ENCODE measurements at regions not wholly inside any gene's neighbourhood (a gene's known extent, or its start where the extent isn't known, plus 50 kb on each side); places are given as distances from the start of the nearest gene placed in this dataset.
"Not testable (repeated sequence)": the region's sequence is repeated elsewhere in the genome, so short reads cannot be mapped to it uniquely, and the experiment has no call there.

- in situ Hi-C loops (cut with HindIII; ENCODE audit: low pct_ligation_motif_present, low pct_unique_long_range_greater_than_20kb, low sequenced_read_pairs); DNase-seq: not testable (repeated sequence)
Measured at GRCh38 chr7:91754280-91754679, 126.2 kb downstream of the MTERF1 start.

GRCh38 chr7:91755121-91755520, 125.4 kb downstream of the MTERF1 start:
- DNase-seq; in situ Hi-C loops (cut with HindIII; ENCODE audit: low pct_ligation_motif_present, low pct_unique_long_range_greater_than_20kb, low sequenced_read_pairs): not testable (repeated sequence)

- in situ Hi-C loops (cut with HindIII; ENCODE audit: low pct_ligation_motif_present, low pct_unique_long_range_greater_than_20kb, low sequenced_read_pairs) = no loop called here
- no peak for DNase-seq
Measured at GRCh38 chr7:91759205-91759863, 121.2 kb downstream of the MTERF1 start.

DNA sequence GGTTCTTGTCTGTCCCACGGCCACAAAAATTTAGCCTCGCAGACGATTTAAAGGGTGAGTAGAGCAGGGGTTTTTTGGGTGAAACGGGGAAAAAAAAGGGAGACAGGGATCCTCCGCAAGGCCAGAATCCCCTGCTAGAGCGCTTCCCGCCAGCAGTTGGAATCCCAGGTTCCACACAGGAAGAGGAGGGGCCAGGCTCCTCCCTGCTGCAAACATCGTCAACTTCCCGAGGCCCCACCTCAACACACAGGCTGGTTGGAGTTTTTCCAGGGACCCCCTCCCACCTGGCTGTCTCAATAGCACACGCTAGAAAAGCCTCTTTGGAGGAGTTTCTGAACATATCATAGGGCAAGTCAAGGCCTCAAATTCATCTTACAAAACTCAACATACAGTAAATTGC, 112.7 kb downstream of the MTERF1 start:
- in situ Hi-C loops (cut with HindIII; ENCODE audit: low pct_ligation_motif_present, low pct_unique_long_range_greater_than_20kb, low sequenced_read_pairs) = no loop called here
- DNase-seq = no peak

- in situ Hi-C loops (cut with HindIII; ENCODE audit: low pct_ligation_motif_present, low pct_unique_long_range_greater_than_20kb, low sequenced_read_pairs) = no loop called here
- DNase-seq = no peak
Measured at GRCh38 chr7:91771394-91771793, 109.1 kb downstream of the MTERF1 start.

DNA sequence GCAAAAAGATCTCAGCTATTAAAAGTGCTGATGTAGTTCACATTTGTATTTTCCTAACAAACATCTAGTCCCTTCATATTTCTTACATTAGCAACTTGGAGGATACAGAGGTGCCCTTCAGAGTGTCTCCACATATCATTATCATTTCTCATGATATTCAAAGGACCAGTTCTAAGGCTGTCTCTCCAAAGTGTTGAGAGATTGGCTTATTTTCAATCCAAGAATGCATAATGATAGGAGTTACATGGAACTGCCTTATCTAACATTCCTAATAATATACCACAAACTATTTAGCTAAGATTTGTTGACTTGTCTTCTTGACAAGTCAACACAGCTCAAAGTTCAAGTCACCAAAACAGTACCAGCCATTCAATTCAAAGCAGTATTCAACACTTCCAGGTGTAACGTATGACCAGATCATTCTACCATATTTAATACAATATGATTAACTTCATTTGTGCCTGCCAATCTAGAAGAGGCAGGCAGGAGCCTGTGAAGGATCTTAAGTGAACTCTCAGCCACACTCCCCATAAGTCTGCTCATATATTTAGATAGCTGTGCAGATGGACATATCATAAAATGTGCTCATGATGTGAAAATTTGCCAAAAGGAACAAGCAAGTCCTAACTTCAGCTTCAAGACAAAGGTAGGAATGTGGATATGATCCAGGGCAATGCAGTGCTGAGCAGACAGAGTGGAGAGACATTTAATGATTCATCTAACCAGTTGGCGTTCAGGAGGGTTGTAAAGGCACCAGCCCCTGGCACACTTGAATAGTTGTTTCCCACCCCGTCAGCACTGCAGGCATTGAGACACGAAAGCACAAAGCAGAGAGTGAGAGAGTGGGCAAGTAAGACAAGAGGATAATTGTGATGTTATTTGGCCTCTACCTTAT, 108.3 kb downstream of the MTERF1 start:
- no peak for DNase-seq
- in situ Hi-C loops (cut with HindIII; ENCODE audit: low pct_ligation_motif_present, low pct_unique_long_range_greater_than_20kb, low sequenced_read_pairs) = no loop called here

DNA sequence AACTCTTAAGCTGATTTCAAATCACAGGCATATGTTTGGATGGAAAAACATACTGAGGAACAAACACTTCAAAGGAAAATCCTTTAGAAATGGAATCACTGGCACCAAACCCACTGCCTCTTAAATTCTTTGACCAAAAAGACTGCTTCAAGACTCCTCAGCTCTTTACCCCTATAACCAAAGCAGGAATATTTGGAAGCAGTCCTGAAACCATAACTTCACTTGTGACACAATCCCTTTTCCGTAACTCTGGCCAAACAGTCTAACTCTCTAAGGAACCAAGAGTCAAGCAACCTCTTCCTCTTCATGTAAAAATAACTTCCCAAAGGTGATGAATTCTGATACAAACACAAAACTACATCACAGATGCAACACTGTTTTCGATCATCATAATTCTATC, 104.3 kb downstream of the MTERF1 start:
- in situ Hi-C loops (cut with HindIII; ENCODE audit: low pct_ligation_motif_present, low pct_unique_long_range_greater_than_20kb, low sequenced_read_pairs) = no loop called here

DNA sequence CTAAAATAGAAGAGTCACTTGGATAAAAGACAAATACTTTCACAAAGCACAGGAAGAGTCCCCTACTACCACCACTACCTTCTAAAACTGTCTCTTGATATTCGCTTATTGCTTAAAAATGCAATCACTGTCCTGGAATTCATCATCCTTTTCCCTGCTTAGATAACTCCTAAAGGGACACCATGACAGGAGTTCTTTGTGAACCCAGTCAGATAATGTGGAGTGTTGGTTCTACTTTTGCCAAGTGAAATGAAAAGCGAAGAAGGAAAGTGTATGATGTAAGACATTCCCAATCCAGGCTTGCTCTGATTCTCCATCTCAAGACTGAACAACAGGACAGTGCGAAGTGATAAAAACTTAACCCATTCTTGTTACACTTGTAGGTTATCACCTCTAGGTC, 103.0 kb downstream of the MTERF1 start:
- no peak for DNase-seq
- in situ Hi-C loops (cut with HindIII; ENCODE audit: low pct_ligation_motif_present, low pct_unique_long_range_greater_than_20kb, low sequenced_read_pairs) = no loop called here

More for the DNA sequence above, 104.3 kb downstream of the MTERF1 start:
- no peak for DNase-seq

- no peak for DNase-seq
- in situ Hi-C loops (cut with HindIII; ENCODE audit: low pct_ligation_motif_present, low pct_unique_long_range_greater_than_20kb, low sequenced_read_pairs) = no loop called here
Measured at GRCh38 chr7:91778416-91778815, 102.1 kb downstream of the MTERF1 start.

GRCh38 chr7:91780521-91780920, 100.0 kb downstream of the MTERF1 start:
- no peak for DNase-seq
- in situ Hi-C loops (cut with HindIII; ENCODE audit: low pct_ligation_motif_present, low pct_unique_long_range_greater_than_20kb, low sequenced_read_pairs) = no loop called here

- in situ Hi-C loops (cut with HindIII; ENCODE audit: low pct_ligation_motif_present, low pct_unique_long_range_greater_than_20kb, low sequenced_read_pairs) = no loop called here
- DNase-seq = peak; percentile 61
Measured at GRCh38 chr7:91784469-91784868, 96.0 kb downstream of the MTERF1 start.

GRCh38 chr7:91787931-91788330, 92.6 kb downstream of the MTERF1 start:
- no peak for DNase-seq
- in situ Hi-C loops (cut with HindIII; ENCODE audit: low pct_ligation_motif_present, low pct_unique_long_range_greater_than_20kb, low sequenced_read_pairs) = no loop called here

- in situ Hi-C loops (cut with HindIII; ENCODE audit: low pct_ligation_motif_present, low pct_unique_long_range_greater_than_20kb, low sequenced_read_pairs) = no loop called here
Measured at GRCh38 chr7:91789086-91789485, 91.4 kb downstream of the MTERF1 start.

DNA sequence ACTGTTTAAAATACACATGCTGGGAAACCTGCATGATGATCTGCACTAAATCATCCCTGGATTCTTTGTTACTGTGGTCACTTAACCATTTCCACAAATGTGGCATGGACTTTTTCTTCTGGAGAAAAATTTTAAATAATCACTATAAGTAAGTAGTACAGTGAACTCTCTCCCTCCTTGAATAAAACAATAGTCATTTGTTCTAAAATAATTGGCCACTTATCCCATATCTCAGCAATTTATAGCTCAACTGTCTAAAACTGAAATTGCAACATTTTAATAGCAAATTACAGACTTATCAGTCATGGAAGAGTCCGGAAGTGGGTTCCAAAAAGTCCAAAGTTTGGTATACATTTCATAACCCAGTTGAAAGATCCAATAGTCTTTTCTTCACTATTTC, 90.9 kb downstream of the MTERF1 start:
- no peak for DNase-seq
- in situ Hi-C loops (cut with HindIII; ENCODE audit: low pct_ligation_motif_present, low pct_unique_long_range_greater_than_20kb, low sequenced_read_pairs) = no loop called here

More at GRCh38 chr7:91789086-91789485, 91.4 kb downstream of the MTERF1 start:
- no peak for DNase-seq

DNA sequence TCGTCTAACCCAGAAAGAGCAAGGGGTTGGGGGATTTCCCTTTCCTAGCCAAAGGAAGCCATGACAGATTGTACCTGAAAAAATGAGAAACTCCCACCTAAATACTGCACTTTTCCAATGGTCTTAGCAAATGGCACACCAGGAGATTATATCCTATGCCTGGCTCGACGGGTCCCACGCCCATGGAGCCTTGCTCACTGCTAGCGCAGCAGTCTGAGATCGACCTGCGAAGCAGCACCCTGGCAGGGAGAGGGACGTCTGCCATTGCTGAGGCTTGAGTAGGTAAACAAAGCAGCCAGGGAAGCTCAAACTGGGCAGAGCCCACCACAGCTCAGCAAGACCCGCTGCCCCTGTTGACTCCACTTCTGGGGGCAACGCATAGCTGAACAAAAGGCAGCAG, 89.9 kb downstream of the MTERF1 start:
- DNase-seq; in situ Hi-C loops (cut with HindIII; ENCODE audit: low pct_ligation_motif_present, low pct_unique_long_range_greater_than_20kb, low sequenced_read_pairs): not testable (repeated sequence)

GRCh38 chr7:91796122-91796521, 84.4 kb downstream of the MTERF1 start:
- no peak for DNase-seq
- in situ Hi-C loops (cut with HindIII; ENCODE audit: low pct_ligation_motif_present, low pct_unique_long_range_greater_than_20kb, low sequenced_read_pairs) = no loop called here

GRCh38 chr7:91798425-91798824, 82.1 kb downstream of the MTERF1 start:
- DNase-seq = no peak
- in situ Hi-C loops (cut with HindIII; ENCODE audit: low pct_ligation_motif_present, low pct_unique_long_range_greater_than_20kb, low sequenced_read_pairs) = no loop called here

- in situ Hi-C loops (cut with HindIII; ENCODE audit: low pct_ligation_motif_present, low pct_unique_long_range_greater_than_20kb, low sequenced_read_pairs) = no loop called here
- no peak for DNase-seq
Measured at GRCh38 chr7:91800389-91800788, 80.1 kb downstream of the MTERF1 start.

- in situ Hi-C loops (cut with HindIII; ENCODE audit: low pct_ligation_motif_present, low pct_unique_long_range_greater_than_20kb, low sequenced_read_pairs) = no loop called here
- DNase-seq = no peak
Measured at GRCh38 chr7:91801331-91801983, 79.0 kb downstream of the MTERF1 start.
